Right lobe of liver (tissue), 4 donors: ENCODE measurements at regions not wholly inside any gene's neighbourhood (a gene's known extent, or its start where the extent isn't known, plus 50 kb on each side); places are given as distances from the start of the nearest gene placed in this dataset.

Source experiments
- CTCF ChIP-seq, 4 donors: fragments of 200-600 bp in 3 of 4; fragments of 450-650 bp in 1 of 4; IDR thresholded peaks; one replicate each; pipeline versions ENCODE4 v1.5.1 to v1.8.0; 2016 to 2022; ENCODE audit warnings: antibody characterized with exemption in 4 of 4, mild to moderate bottlenecking in 2 of 4
- POLR2A ChIP-seq: fragments of 450-650 bp; IDR thresholded peaks from one replicate; pipeline ENCODE4 v1.6.1; 2017; ENCODE audit warnings: antibody characterized with exemption, mild to moderate bottlenecking
- donor health status: DM: no; HTN: no; CAD: no.
- donor health status: DM: no; HTN: no; CAD: no.
- donor health status: DM: no; HTN: yes; CAD: no.

GRCh38 chrX:99184153-99184552 lies 1225.9 kb downstream of the PCDH19 start:
- TF ChIP-seq CTCF (IDR thresholded peaks at IDR 0.05) = no peak
- TF ChIP-seq POLR2A = no peak
